WTC11 (cell line): ENCODE measurements at regions not wholly inside any gene's neighbourhood (a gene's known extent, or its start where the extent isn't known, plus 50 kb on each side); places are given as distances from the start of the nearest gene placed in this dataset.

Source experiments
- ATAC-seq: fragments of 200-7000 bp; cut with Tn5 transposase; 2 replicates; pipeline ENCODE4 v1.10.0; 2021; ENCODE audit warnings: mild to moderate bottlenecking, moderate library complexity
- CTCF ChIA-PET: fragments of 300-600 bp; sonication (Branson Sonifier 250); formaldehyde crosslinking; loops from one replicate; lab custom pipeline; 2021; ENCODE audit warnings: antibody characterized with exemption; lab: Charles Lee
- POLR2A ChIA-PET: fragments of 350-600 bp; sonication (Branson Sonifier 250); formaldehyde crosslinking; loops from one replicate; lab custom pipeline; 2021; ENCODE audit warnings: antibody characterized with exemption; lab: Charles Lee
- DNase-seq: peaks from one replicate; pipeline ENCODE4 v3.0.0; 2021; ENCODE audit warnings: low spot score
- H3K27ac Mint-ChIP-seq: 2 replicates; pipeline ENCODE4 v1.8.0; 2021; ENCODE audit warnings: mixed read lengths
- H3K27me3 Mint-ChIP-seq: 2 replicates; pipeline ENCODE4 v1.8.0; 2021; ENCODE audit warnings: low read depth, mild to moderate bottlenecking, moderate library complexity, mixed read lengths
- H3K36me3 Mint-ChIP-seq: 2 replicates; pipeline ENCODE4 v1.8.0; 2021; ENCODE audit warnings: mixed read lengths
- H3K4me1 Mint-ChIP-seq: 2 replicates; pipeline ENCODE4 v1.8.0; 2022; ENCODE audit warnings: mixed read lengths
- H3K4me3 Mint-ChIP-seq: 2 replicates; pipeline ENCODE4 v1.8.0; 2021; ENCODE audit warnings: mild to moderate bottlenecking, moderate library complexity, mixed read lengths
- H3K9me3 Mint-ChIP-seq: 2 replicates; pipeline ENCODE4 v1.8.0; 2021; ENCODE audit warnings: mixed read lengths
- ATF1 ChIP-seq: sonication (generic); formaldehyde crosslinking; IDR thresholded peaks from 2 replicates; pipeline ENCODE4 v1.8.1; 2023; ENCODE audit warnings: mild to moderate bottlenecking, moderate library complexity, missing genetic modification reagents
- ATF2 ChIP-seq: sonication (generic); formaldehyde crosslinking; IDR thresholded peaks from 2 replicates; pipeline ENCODE4 v1.8.1; 2022; ENCODE audit warnings: low read depth, missing genetic modification reagents, borderline replicate concordance
- ATF6 ChIP-seq: sonication (generic); formaldehyde crosslinking; IDR thresholded peaks from 2 replicates; pipeline ENCODE4 v1.8.1; 2023; ENCODE audit warnings: mild to moderate bottlenecking, missing genetic modification reagents
- CREB1 ChIP-seq: sonication (generic); formaldehyde crosslinking; IDR thresholded peaks from 2 replicates; pipeline ENCODE4 v1.8.0; 2023; ENCODE audit warnings: mild to moderate bottlenecking, missing genetic modification reagents
- CREM ChIP-seq: sonication (generic); formaldehyde crosslinking; IDR thresholded peaks from 2 replicates; pipeline ENCODE4 v1.8.1; 2022; ENCODE audit warnings: mild to moderate bottlenecking, missing genetic modification reagents, moderate library complexity
- FOXK1 ChIP-seq: sonication (generic); formaldehyde crosslinking; IDR thresholded peaks from 2 replicates; pipeline ENCODE4 v1.8.0; 2022; ENCODE audit warnings: mild to moderate bottlenecking, moderate library complexity, missing genetic modification reagents
- FOXP4 ChIP-seq: sonication (generic); formaldehyde crosslinking; IDR thresholded peaks from 2 replicates; pipeline ENCODE4 v1.8.0; 2022; ENCODE audit warnings: mild to moderate bottlenecking, missing genetic modification reagents
- KAT7 ChIP-seq: sonication (generic); formaldehyde crosslinking; IDR thresholded peaks from 2 replicates; pipeline ENCODE4 v1.8.1; 2023; ENCODE audit warnings: missing genetic modification reagents, mild to moderate bottlenecking, borderline replicate concordance
- MXD4 ChIP-seq: fragments of 250-450 bp; sonication (Bioruptor Pico); IDR thresholded peaks from 2 replicates; pipeline ENCODE4 v1.8.0; 2021; ENCODE audit warnings: mild to moderate bottlenecking, moderate library complexity, borderline replicate concordance
- MYBL2 ChIP-seq: sonication (generic); formaldehyde crosslinking; IDR thresholded peaks from 2 replicates; pipeline ENCODE4 v1.8.1; 2023; ENCODE audit warnings: mild to moderate bottlenecking, moderate library complexity, missing genetic modification reagents
- NR1H2 ChIP-seq: sonication (generic); formaldehyde crosslinking; IDR thresholded peaks from 2 replicates; pipeline ENCODE4 v1.9.0; 2021; ENCODE audit warnings: mild to moderate bottlenecking, moderate library complexity, missing genetic modification reagents
- OVOL2 ChIP-seq: fragments of 250-450 bp; sonication (Bioruptor Pico); IDR thresholded peaks from 2 replicates; pipeline ENCODE4 v1.9.0; 2021; ENCODE audit warnings: mild to moderate bottlenecking, borderline replicate concordance
- PREB ChIP-seq: sonication (generic); formaldehyde crosslinking; IDR thresholded peaks from 2 replicates; pipeline ENCODE4 v1.8.1; 2022; ENCODE audit warnings: mild to moderate bottlenecking, missing genetic modification reagents, moderate library complexity, borderline replicate concordance
- TP53 ChIP-seq: sonication (generic); formaldehyde crosslinking; IDR thresholded peaks from 2 replicates; pipeline ENCODE4 v1.8.1; 2023; ENCODE audit warnings: mild to moderate bottlenecking, missing genetic modification reagents
- ZNF219 ChIP-seq: sonication (generic); formaldehyde crosslinking; IDR thresholded peaks from 2 replicates; pipeline ENCODE4 v1.8.0; 2023; ENCODE audit warnings: missing genetic modification reagents, mild to moderate bottlenecking, borderline replicate concordance
- ZNF396 ChIP-seq: fragments of 250-450 bp; sonication (Bioruptor Pico); IDR thresholded peaks from 2 replicates; pipeline ENCODE4 v1.8.0; 2021; ENCODE audit warnings: mild to moderate bottlenecking, moderate library complexity, borderline replicate concordance
- ZNF423 ChIP-seq: fragments of 250-450 bp; sonication (Bioruptor Pico); IDR thresholded peaks from 2 replicates; pipeline ENCODE4 v2.1.2; 2022; ENCODE audit warnings: mild to moderate bottlenecking, moderate library complexity
- ZNF671 ChIP-seq: fragments of 250-450 bp; sonication (Bioruptor Pico); IDR thresholded peaks from 2 replicates; pipeline ENCODE4 v1.8.0; 2021; ENCODE audit warnings: mild to moderate bottlenecking
- TF ChIP-seq, protein P1 (sequence below): sonication (generic); formaldehyde crosslinking; IDR thresholded peaks from 2 replicates; pipeline ENCODE4 v1.8.0; 2023; ENCODE audit warnings: missing genetic modification reagents

GRCh38 chr3:66588340-66588847 lies 87.6 kb upstream of the LRIG1 start:
- Mint-ChIP-seq H3K4me3 (no peak overlapping the region), H3K27ac (no peak overlapping the region), H3K4me1 (peaks cover 34% of the 10 kb centered on the region), H3K27me3 (peaks cover 2% of the 10 kb centered on the region; the same call in 1 of the 2 replicates), H3K36me3 (no peaks in the 10 kb centered on the region), H3K9me3 (peaks cover 7% of the 10 kb centered on the region; the same call in 1 of the 2 replicates)
- ATAC-seq = no peak
- ChIA-PET CTCF (no interaction called here), POLR2A (no interaction called here)
- no peak for DNase-seq
- TF ChIP-seq ATF2 (CRISPR knock-in tag) (no peak), MYBL2 (CRISPR knock-in tag) (no peak), CREB1 (CRISPR knock-in tag) (no peak)

DNA sequence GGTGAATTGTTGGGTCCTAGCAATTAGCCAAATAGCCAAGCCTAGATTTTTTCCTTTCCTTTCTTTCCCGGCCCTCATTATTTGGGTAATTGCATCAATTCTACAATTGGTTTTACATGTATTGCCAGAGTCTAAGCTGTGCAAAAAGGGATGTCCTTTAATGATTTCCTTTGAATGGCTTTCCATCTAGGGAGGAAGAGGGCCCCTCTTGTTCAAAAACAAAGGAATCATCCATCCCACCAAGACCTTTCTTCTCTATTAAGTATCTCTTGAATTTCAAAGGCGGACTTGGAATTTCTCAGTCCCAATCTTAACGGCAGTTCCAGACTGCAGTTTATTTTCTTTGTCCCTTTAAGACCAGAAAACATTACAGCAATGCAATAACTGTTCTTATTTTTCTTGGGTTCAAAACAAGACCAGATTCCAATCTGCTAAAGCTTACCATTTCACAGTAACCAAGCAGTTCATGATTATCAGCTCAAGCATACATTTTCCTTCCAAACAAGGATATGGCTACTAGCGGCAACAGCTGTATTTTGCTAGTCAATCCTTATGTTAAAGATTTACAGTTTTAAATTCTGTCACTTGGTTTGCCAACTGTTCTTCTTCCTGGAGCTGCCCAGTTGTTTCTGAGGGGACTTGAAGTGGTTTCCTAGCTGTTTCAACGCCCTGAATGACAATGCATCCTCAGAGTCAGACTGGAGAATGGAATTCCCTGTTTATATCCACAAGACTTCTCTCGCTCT lies 91.4 kb upstream of the LRIG1 start:
- H3K9me3 Mint-ChIP-seq = peaks cover 7% of the 10 kb centered on the region; the same call in 1 of the 2 replicates
- ATAC-seq (peak; percentile 76), DNase-seq (no peak)
- H3K36me3 Mint-ChIP-seq = no peaks in the 10 kb centered on the region
- peaks cover 35% of the 10 kb centered on the region for H3K4me1 Mint-ChIP-seq
- H3K27ac Mint-ChIP-seq = no peak overlapping the region
- ChIA-PET CTCF (interaction anchor here (0.6 to 1.4 kb wide), 7 partner anchors 10 to 298 kb away, joined by 3 to 7 read pairs (median 4); no protein-coding TSS in a partner anchor), POLR2A (interaction anchor here (0.7 kb wide), 3 partner anchors 51 to 276 kb away, joined by 3 to 5 read pairs (median 5); no protein-coding TSS in a partner anchor)
- TF ChIP-seq CREB1 (CRISPR knock-in tag) (no peak), ATF1 (no peak), ZNF396 (no peak), CREM (CRISPR knock-in tag) (no peak), PREB (CRISPR knock-in tag) (no peak), ZNF423 (CRISPR knock-in tag) (no peak), FOXK1 (CRISPR knock-in tag) (no peak), FOXP4 (CRISPR knock-in tag) (no peak), MXD4 (CRISPR knock-in tag) (no peak), TP53 (no peak), NR1H2 (no peak), ZNF671 (CRISPR knock-in tag) (no peak), ZNF219 (no peak), OVOL2 (CRISPR knock-in tag) (no peak), KAT7 (CRISPR knock-in tag) (no peak), ATF6 (CRISPR knock-in tag) (no peak)
- TF ChIP-seq, protein P1, sequence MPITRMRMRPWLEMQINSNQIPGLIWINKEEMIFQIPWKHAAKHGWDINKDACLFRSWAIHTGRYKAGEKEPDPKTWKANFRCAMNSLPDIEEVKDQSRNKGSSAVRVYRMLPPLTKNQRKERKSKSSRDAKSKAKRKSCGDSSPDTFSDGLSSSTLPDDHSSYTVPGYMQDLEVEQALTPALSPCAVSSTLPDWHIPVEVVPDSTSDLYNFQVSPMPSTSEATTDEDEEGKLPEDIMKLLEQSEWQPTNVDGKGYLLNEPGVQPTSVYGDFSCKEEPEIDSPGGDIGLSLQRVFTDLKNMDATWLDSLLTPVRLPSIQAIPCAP = no peak
- no peaks in the 10 kb centered on the region; the same call in 1 of the 2 replicates for H3K27me3 Mint-ChIP-seq
- no peak overlapping the region; the same call in 1 of the 2 replicates for H3K4me3 Mint-ChIP-seq
